NB4 (cell line): ENCODE measurements at regions not wholly inside any gene's neighbourhood (a gene's known extent, or its start where the extent isn't known, plus 50 kb on each side); places are given as distances from the start of the nearest gene placed in this dataset.

Experiments
- DNase-seq: peaks from one replicate; pipeline ENCODE4 v3.0.0; 2010; ENCODE audit warnings: low read depth
- H3K4me3 ChIP-seq: one replicate; pipeline ENCODE4 v1.5.1; 2011; ENCODE audit warnings: mild to moderate bottlenecking, low read depth, low read length, moderate library complexity
- CTCF ChIP-seq: IDR thresholded peaks from one replicate; pipeline ENCODE4 v1.5.1; 2012; ENCODE audit warnings: low read depth, low read length
- MAX ChIP-seq: IDR thresholded peaks from 2 replicates; pipeline ENCODE4 v1.6.1; 2011; ENCODE audit warnings: low read depth, low read length
- MYC ChIP-seq: IDR thresholded peaks from 2 replicates; pipeline ENCODE4 v1.6.1; 2011; ENCODE audit warnings: low read depth, low read length
- POLR2A ChIP-seq: IDR thresholded peaks from 2 replicates; pipeline ENCODE4 v1.6.1; 2011; ENCODE audit warnings: mild to moderate bottlenecking; ENCODE audit not compliant: insufficient read length; ENCODE audit errors: extremely low read depth

- no peak for TF ChIP-seq MYC
- no peak for TF ChIP-seq POLR2A
- H3K4me3 ChIP-seq: no peak overlapping the region
- DNase-seq: no peak
Observed at GRCh38 chr20:61128701-61129269, 123.3 kb upstream of the CDH4 start.

GRCh38 chr20:61129311-61129710, 122.8 kb upstream of the CDH4 start:
- DNase-seq: no peak
- H3K4me3 ChIP-seq: no peak overlapping the region
- no peak for TF ChIP-seq MAX
- TF ChIP-seq CTCF: no peak
- no peak for TF ChIP-seq MYC
- TF ChIP-seq POLR2A: no peak

- DNase-seq: no peak
- no peak for TF ChIP-seq MAX
- no peak for TF ChIP-seq CTCF
- TF ChIP-seq MYC: no peak
- TF ChIP-seq POLR2A: no peak
- H3K4me3 ChIP-seq: no peak overlapping the region
Observed at GRCh38 chr20:61130156-61130555, 121.9 kb upstream of the CDH4 start.

- no peak for DNase-seq
- TF ChIP-seq MAX (no peak), CTCF (no peak), POLR2A (no peak), MYC (no peak)
- H3K4me3 ChIP-seq: no peak overlapping the region
Observed at GRCh38 chr20:61131944-61132343, 120.1 kb upstream of the CDH4 start.

- DNase-seq: no peak
- H3K4me3 ChIP-seq: no peak overlapping the region
- TF ChIP-seq CTCF (no peak), POLR2A (no peak), MAX (no peak)
Observed at GRCh38 chr20:61133611-61134010, 118.5 kb upstream of the CDH4 start.

- no peak for DNase-seq
- no peak overlapping the region for H3K4me3 ChIP-seq
- no peak for TF ChIP-seq MYC
- no peak for TF ChIP-seq CTCF
- TF ChIP-seq POLR2A: no peak
- no peak for TF ChIP-seq MAX
Observed at GRCh38 chr20:61134296-61135030, 117.6 kb upstream of the CDH4 start.
